GM12873 (cell line): ENCODE measurements at regions not wholly inside any gene's neighbourhood (a gene's known extent, or its start where the extent isn't known, plus 50 kb on each side); places are given as distances from the start of the nearest gene placed in this dataset.

Experiments
- CTCF ChIP-seq: IDR thresholded peaks from 2 replicates; pipeline ENCODE4 v1.5.1; 2012; ENCODE audit warnings: low read depth, mild to moderate bottlenecking, moderate library complexity, low read length, control low read depth; ENCODE audit not compliant: insufficient read depth; ENCODE audit errors: missing control alignments

- no peak for TF ChIP-seq CTCF
Observed at GRCh38 chr15:57796146-57796545, 89.6 kb downstream of the POLR2M start.

- no peak for TF ChIP-seq CTCF
Observed at GRCh38 chr15:57797110-57797509, 90.6 kb downstream of the POLR2M start.

GRCh38 chr15:57797568-57798267 is 91.2 kb downstream of the POLR2M start:
- no peak for TF ChIP-seq CTCF

GRCh38 chr15:57806003-57806402 is 99.5 kb downstream of the POLR2M start:
- TF ChIP-seq CTCF = no peak

- no peak for TF ChIP-seq CTCF
Observed at GRCh38 chr15:57816599-57816998, 110.1 kb downstream of the POLR2M start.

- no peak for TF ChIP-seq CTCF
Observed at GRCh38 chr15:57819646-57820045, 113.1 kb downstream of the POLR2M start.

- no peak for TF ChIP-seq CTCF
Observed at GRCh38 chr15:57820119-57820518, 113.6 kb downstream of the POLR2M start.
